ENCODE measurements at regions not wholly inside any gene's neighbourhood (a gene's known extent, or its start where the extent isn't known, plus 50 kb on each side); places are given as distances from the start of the nearest gene placed in this dataset.

DNA sequence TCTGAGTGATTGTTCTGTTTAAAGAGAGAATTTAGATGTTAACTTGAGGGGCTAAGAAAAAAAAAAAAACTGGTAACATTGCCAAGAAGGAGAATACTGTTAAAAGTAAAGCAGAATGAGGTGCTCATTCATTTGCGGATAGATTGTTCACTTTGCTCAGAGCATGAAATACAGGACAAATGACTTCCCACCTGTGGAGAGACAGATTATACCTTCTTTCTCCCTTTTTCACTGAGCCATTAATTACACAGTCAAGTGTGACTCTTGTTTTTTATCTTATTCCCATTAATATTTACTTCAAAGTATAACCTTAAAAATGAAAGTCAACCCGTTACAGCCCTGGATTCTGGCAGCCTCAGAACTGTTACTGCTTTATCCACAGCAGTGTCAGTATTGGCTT is 264.5 kb downstream of the TAF11L14 start:
- H4K20me1 ChIP-seq (ENCODE audit: insufficient read depth, poor library complexity, severe bottlenecking) = no peaks in the 10 kb centered on the region
- H3K9me3 ChIP-seq (ENCODE audit: low read depth) = no peaks in the 10 kb centered on the region
- WGBS (ENCODE audit: low lambda C conversion rate, missing lambda C conversion rate) = 45% methylated on average over 2 of the region's 2 CpGs

DNA sequence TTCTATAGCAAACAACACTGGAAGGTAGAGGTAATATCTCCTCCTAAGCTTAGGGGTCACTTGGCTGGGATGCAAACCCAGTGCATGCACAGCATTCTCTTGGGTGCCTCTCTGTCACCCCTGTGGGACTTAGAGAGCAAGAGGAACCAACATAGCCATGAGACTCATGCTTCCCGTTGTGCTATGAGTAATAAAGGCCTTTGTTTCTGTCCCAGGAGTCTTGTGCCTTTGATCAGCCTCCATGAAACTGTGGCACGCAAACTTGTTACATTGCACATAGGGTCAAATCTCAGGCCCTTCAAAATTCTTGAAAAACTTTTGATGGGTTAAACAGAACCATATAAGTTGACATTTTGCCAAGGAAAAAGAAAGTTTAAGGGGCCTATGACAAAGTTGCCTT is 272.8 kb downstream of the TAF11L14 start:
- 80% methylated on average over 2 of the region's 2 CpGs for WGBS (ENCODE audit: low lambda C conversion rate, missing lambda C conversion rate)
- H3K4me2 ChIP-seq = no peak overlapping the region
- TF ChIP-seq EZH2 (IDR thresholded peaks at IDR 0.05; ENCODE audit: borderline replicate concordance) (no peak), EZH2phosphoT487 (IDR thresholded peaks at IDR 0.05; ENCODE audit: low read depth, severe bottlenecking, unreplicated experiment) (no peak)
- TF ChIP-seq, protein P1, sequence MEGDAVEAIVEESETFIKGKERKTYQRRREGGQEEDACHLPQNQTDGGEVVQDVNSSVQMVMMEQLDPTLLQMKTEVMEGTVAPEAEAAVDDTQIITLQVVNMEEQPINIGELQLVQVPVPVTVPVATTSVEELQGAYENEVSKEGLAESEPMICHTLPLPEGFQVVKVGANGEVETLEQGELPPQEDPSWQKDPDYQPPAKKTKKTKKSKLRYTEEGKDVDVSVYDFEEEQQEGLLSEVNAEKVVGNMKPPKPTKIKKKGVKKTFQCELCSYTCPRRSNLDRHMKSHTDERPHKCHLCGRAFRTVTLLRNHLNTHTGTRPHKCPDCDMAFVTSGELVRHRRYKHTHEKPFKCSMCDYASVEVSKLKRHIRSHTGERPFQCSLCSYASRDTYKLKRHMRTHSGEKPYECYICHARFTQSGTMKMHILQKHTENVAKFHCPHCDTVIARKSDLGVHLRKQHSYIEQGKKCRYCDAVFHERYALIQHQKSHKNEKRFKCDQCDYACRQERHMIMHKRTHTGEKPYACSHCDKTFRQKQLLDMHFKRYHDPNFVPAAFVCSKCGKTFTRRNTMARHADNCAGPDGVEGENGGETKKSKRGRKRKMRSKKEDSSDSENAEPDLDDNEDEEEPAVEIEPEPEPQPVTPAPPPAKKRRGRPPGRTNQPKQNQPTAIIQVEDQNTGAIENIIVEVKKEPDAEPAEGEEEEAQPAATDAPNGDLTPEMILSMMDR (IDR thresholded peaks at IDR 0.05; ENCODE audit: poor library complexity) = no peak
- DNase-seq (ENCODE audit: low spot score) = no peak
- no peaks in the 10 kb centered on the region for H3K27me3 ChIP-seq
- H3K36me3 ChIP-seq (replicated peaks; ENCODE audit: insufficient read depth, low read depth) = no peaks in the 10 kb centered on the region
- no peaks in the 10 kb centered on the region for H3K79me2 ChIP-seq
- no peaks in the 10 kb centered on the region for H3K9me3 ChIP-seq (ENCODE audit: low read depth)
- H4K20me1 ChIP-seq (ENCODE audit: insufficient read depth, poor library complexity, severe bottlenecking) = no peaks in the 10 kb centered on the region
- H3K4me1 ChIP-seq (ENCODE audit: insufficient read depth) = no peaks in the 10 kb centered on the region
- H2AFZ ChIP-seq = no peak overlapping the region
- H3K4me3 ChIP-seq = no peak overlapping the region
- H3K27ac ChIP-seq = no peak overlapping the region
- H3K9me2 ChIP-seq (replicated peaks; ENCODE audit: insufficient read depth) = no peaks in the 10 kb centered on the region

More for the DNA sequence above, 264.5 kb downstream of the TAF11L14 start:
- TF ChIP-seq EZH2 (IDR thresholded peaks at IDR 0.05; ENCODE audit: borderline replicate concordance) = no peak
- TF ChIP-seq EZH2phosphoT487 (IDR thresholded peaks at IDR 0.05; ENCODE audit: low read depth, severe bottlenecking, unreplicated experiment) = no peak
- TF ChIP-seq, protein P1 (IDR thresholded peaks at IDR 0.05; ENCODE audit: poor library complexity) = no peak
- H2AFZ ChIP-seq = no peak overlapping the region
- H3K27me3 ChIP-seq = no peaks in the 10 kb centered on the region
- H3K79me2 ChIP-seq = no peaks in the 10 kb centered on the region
- no peaks in the 10 kb centered on the region for H3K4me1 ChIP-seq (ENCODE audit: insufficient read depth)
- H3K4me3 ChIP-seq = no peak overlapping the region
- H3K4me2 ChIP-seq = no peak overlapping the region
- no peaks in the 10 kb centered on the region for H3K36me3 ChIP-seq (replicated peaks; ENCODE audit: insufficient read depth, low read depth)
- DNase-seq (ENCODE audit: low spot score) = no peak
- no peaks in the 10 kb centered on the region for H3K9me2 ChIP-seq (replicated peaks; ENCODE audit: insufficient read depth)
- no peak overlapping the region for H3K27ac ChIP-seq

DNA sequence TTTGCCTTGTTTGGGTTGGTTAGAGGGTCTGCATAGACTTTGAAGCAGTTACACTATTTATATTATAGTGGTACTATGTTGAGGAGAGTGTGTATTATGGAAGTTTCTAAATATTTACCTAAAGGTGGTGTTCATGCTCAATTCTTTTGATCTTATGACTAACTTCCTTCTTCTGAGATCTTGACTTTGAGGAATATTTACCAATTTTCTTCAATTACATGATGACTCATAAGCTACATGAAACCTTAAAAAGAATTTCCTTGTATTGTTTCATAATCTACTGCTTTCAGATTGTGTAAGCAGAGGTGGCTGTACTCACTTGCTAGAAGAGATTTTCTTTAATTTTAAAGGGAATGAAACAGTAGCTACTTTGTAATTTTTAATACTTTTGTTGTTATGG is 276.1 kb downstream of the TAF11L14 start:
- TF ChIP-seq, protein P1 (IDR thresholded peaks at IDR 0.05; ENCODE audit: poor library complexity) = no peak
- TF ChIP-seq EZH2 (IDR thresholded peaks at IDR 0.05; ENCODE audit: borderline replicate concordance) (no peak), EZH2phosphoT487 (IDR thresholded peaks at IDR 0.05; ENCODE audit: low read depth, severe bottlenecking, unreplicated experiment) (no peak)
- H2AFZ ChIP-seq = no peak overlapping the region
- H3K27ac ChIP-seq = no peak overlapping the region
- H3K9me3 ChIP-seq (ENCODE audit: low read depth) = no peaks in the 10 kb centered on the region
- H3K4me3 ChIP-seq = no peak overlapping the region
- H3K4me1 ChIP-seq (ENCODE audit: insufficient read depth) = no peaks in the 10 kb centered on the region
- no peaks in the 10 kb centered on the region for H3K27me3 ChIP-seq
- DNase-seq (ENCODE audit: low spot score) = no peak
- H3K36me3 ChIP-seq (replicated peaks; ENCODE audit: insufficient read depth, low read depth) = no peaks in the 10 kb centered on the region
- no peaks in the 10 kb centered on the region for H4K20me1 ChIP-seq (ENCODE audit: insufficient read depth, poor library complexity, severe bottlenecking)
- no peaks in the 10 kb centered on the region for H3K9me2 ChIP-seq (replicated peaks; ENCODE audit: insufficient read depth)
- no peaks in the 10 kb centered on the region for H3K79me2 ChIP-seq
- no peak overlapping the region for H3K4me2 ChIP-seq

DNA sequence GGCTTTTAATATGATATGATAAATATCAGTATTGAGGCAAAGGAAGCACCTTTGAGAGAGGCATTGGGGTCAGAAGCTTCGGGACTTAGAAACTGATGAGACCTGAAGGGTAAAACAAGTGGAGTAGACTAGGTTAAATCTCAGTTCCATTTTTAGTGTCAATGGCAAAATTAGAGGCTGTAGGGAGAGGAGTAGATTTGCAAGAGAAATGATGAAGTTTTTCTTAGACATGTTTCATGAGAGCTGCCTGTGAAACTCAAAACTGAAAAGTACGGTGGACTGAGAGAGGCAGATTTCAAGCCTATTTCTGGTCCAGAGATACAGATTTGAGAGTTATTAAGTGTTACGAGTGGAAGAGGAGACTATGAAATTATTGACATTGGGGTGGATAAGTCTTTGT is 278.5 kb downstream of the TAF11L14 start:
- H3K4me1 ChIP-seq (ENCODE audit: insufficient read depth) = no peaks in the 10 kb centered on the region
- 88% methylated on average over 3 of the region's 3 CpGs for whole genome bisulfite sequencing (ENCODE audit: low lambda C conversion rate, missing lambda C conversion rate)

More for the DNA sequence above, 278.5 kb downstream of the TAF11L14 start:
- H2AFZ ChIP-seq = no peak overlapping the region
- no peaks in the 10 kb centered on the region for H3K79me2 ChIP-seq
- TF ChIP-seq, protein P1 (IDR thresholded peaks at IDR 0.05; ENCODE audit: poor library complexity) = no peak
- H3K27me3 ChIP-seq = no peaks in the 10 kb centered on the region
- H3K4me3 ChIP-seq = no peak overlapping the region
- H3K27ac ChIP-seq = no peak overlapping the region
- H3K4me2 ChIP-seq = no peak overlapping the region
- no peaks in the 10 kb centered on the region for H3K36me3 ChIP-seq (replicated peaks; ENCODE audit: insufficient read depth, low read depth)
- no peaks in the 10 kb centered on the region for H3K9me2 ChIP-seq (replicated peaks; ENCODE audit: insufficient read depth)
- no peaks in the 10 kb centered on the region for H4K20me1 ChIP-seq (ENCODE audit: insufficient read depth, poor library complexity, severe bottlenecking)
- H3K9me3 ChIP-seq (ENCODE audit: low read depth) = no peaks in the 10 kb centered on the region
- no peak for DNase-seq (ENCODE audit: low spot score)
